PC-3 (cell line): ENCODE measurements at regions not wholly inside any gene's neighbourhood (a gene's known extent, or its start where the extent isn't known, plus 50 kb on each side); places are given as distances from the start of the nearest gene placed in this dataset.

Experiments
- CTCF ChIP-seq: fragments of 300-600 bp; sonication (generic); conservative IDR thresholded peaks from 2 replicates; pipeline ENCODE4 v1.5.1; 2017; ENCODE audit warnings: antibody characterized with exemption, low read depth, mild to moderate bottlenecking, low read length
- EZH2 ChIP-seq: fragments of 300-600 bp; sonication (generic); IDR thresholded peaks from one replicate; pipeline ENCODE4 v1.6.1; 2017; ENCODE audit warnings: antibody characterized with exemption, mild to moderate bottlenecking, low read length; ENCODE audit not compliant: unreplicated experiment

GRCh38 chr5:102681403-102681983 lies 73.6 kb upstream of the PAM start:
- peak; percentile 99 for TF ChIP-seq CTCF
- TF ChIP-seq EZH2: no peak
